DND-41 (cell line): ENCODE measurements at regions not wholly inside any gene's neighbourhood (a gene's known extent, or its start where the extent isn't known, plus 50 kb on each side); places are given as distances from the start of the nearest gene placed in this dataset.

Source experiments
- ATAC-seq: fragments of 200-7000 bp; cut with Tn5 transposase; 3 replicates; pipeline ENCODE4 v1.9.1; 2021; ENCODE audit warnings: low read depth; ENCODE audit not compliant: insufficient read depth
- DNase-seq: peaks from one replicate; pipeline ENCODE4 v3.0.0-alpha.2; 2020
- H2AFZ ChIP-seq: 2 replicates; pipeline ENCODE4 v1.6.0; 2012; ENCODE audit warnings: low read depth, low read length
- H3K27ac ChIP-seq: 2 replicates; pipeline ENCODE4 v1.5.1; 2012; ENCODE audit warnings: low read length, inconsistent platforms
- H3K27me3 ChIP-seq: fragments of 200-600 bp; sonication (generic); 2 replicates; pipeline ENCODE4 v1.6.0; 2012; ENCODE audit warnings: low read length, mild to moderate bottlenecking, inconsistent platforms; ENCODE audit not compliant: insufficient read depth, poor library complexity
- H3K36me3 ChIP-seq: 2 replicates; pipeline ENCODE4 v1.5.1; 2012; ENCODE audit warnings: low read length, inconsistent platforms; ENCODE audit not compliant: insufficient read depth
- H3K4me1 ChIP-seq: 2 replicates; pipeline ENCODE4 v1.5.1; 2012; ENCODE audit warnings: mild to moderate bottlenecking, low read length; ENCODE audit not compliant: insufficient read depth
- H3K4me2 ChIP-seq: 2 replicates; pipeline ENCODE4 v1.6.0; 2012; ENCODE audit warnings: mild to moderate bottlenecking, moderate library complexity, low read length, inconsistent platforms; ENCODE audit not compliant: insufficient read depth
- H3K4me3 ChIP-seq, 2 experiments: fragments of 200-600 bp in 1 of 2; shearing (Covaris generic) in 1 of 2; 2 replicates each; pipeline ENCODE4 v1.5.1; 2012 to 2016; ENCODE audit warnings: inconsistent platforms in 2 of 2, low read length in 2 of 2, mild to moderate bottlenecking in 2 of 2, low read depth in 1 of 2, moderate library complexity in 1 of 2
- H3K79me2 ChIP-seq: 2 replicates; pipeline ENCODE4 v1.6.0; 2012; ENCODE audit warnings: low read length, inconsistent platforms; ENCODE audit not compliant: insufficient read depth
- H3K9ac ChIP-seq: 2 replicates; pipeline ENCODE4 v1.6.0; 2012; ENCODE audit warnings: low read depth, mild to moderate bottlenecking, inconsistent platforms, low read length, moderate library complexity
- H3K9me3 ChIP-seq: 2 replicates; pipeline ENCODE4 v1.5.1; 2012; ENCODE audit warnings: low read length, moderate library complexity, mild to moderate bottlenecking, inconsistent platforms; ENCODE audit not compliant: insufficient read depth, severe bottlenecking
- H4K20me1 ChIP-seq: 2 replicates; pipeline ENCODE4 v1.6.0; 2012; ENCODE audit warnings: low read length; ENCODE audit not compliant: insufficient read depth
- EZH2 ChIP-seq: IDR thresholded peaks from 3 replicates; pipeline ENCODE4 v1.6.1; 2012; ENCODE audit warnings: borderline replicate concordance, low read depth, mild to moderate bottlenecking, moderate library complexity, low read length, inconsistent platforms; ENCODE audit not compliant: severe bottlenecking
- TF ChIP-seq, protein P1 (sequence below): IDR thresholded peaks from 2 replicates; pipeline ENCODE4 v1.5.1; 2012; ENCODE audit warnings: borderline replicate concordance, low read length, moderate library complexity, mild to moderate bottlenecking; ENCODE audit not compliant: poor library complexity, severe bottlenecking; ENCODE audit errors: extremely low read depth

GRCh38 chr16:8476824-8477223 lies 113.5 kb downstream of the TMEM114 start:
- no peaks in the 10 kb centered on the region for H3K9me3 ChIP-seq
- no peak for TF ChIP-seq EZH2
- TF ChIP-seq, protein P1, sequence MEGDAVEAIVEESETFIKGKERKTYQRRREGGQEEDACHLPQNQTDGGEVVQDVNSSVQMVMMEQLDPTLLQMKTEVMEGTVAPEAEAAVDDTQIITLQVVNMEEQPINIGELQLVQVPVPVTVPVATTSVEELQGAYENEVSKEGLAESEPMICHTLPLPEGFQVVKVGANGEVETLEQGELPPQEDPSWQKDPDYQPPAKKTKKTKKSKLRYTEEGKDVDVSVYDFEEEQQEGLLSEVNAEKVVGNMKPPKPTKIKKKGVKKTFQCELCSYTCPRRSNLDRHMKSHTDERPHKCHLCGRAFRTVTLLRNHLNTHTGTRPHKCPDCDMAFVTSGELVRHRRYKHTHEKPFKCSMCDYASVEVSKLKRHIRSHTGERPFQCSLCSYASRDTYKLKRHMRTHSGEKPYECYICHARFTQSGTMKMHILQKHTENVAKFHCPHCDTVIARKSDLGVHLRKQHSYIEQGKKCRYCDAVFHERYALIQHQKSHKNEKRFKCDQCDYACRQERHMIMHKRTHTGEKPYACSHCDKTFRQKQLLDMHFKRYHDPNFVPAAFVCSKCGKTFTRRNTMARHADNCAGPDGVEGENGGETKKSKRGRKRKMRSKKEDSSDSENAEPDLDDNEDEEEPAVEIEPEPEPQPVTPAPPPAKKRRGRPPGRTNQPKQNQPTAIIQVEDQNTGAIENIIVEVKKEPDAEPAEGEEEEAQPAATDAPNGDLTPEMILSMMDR, result no peak
- no peak overlapping the region for H2AFZ ChIP-seq
- H3K4me2 ChIP-seq, result no peak overlapping the region
- no peaks in the 10 kb centered on the region for H3K4me1 ChIP-seq
- no peaks in the 10 kb centered on the region for H4K20me1 ChIP-seq
- H3K79me2 ChIP-seq, result no peaks in the 10 kb centered on the region
- no peak overlapping the region for H3K9ac ChIP-seq
- no peak overlapping the region for H3K4me3 ChIP-seq
- no peak for ATAC-seq
- H3K36me3 ChIP-seq, result no peaks in the 10 kb centered on the region
- H3K27me3 ChIP-seq, result peaks cover 4% of the 10 kb centered on the region
- H3K27ac ChIP-seq, result no peak overlapping the region
- DNase-seq, result no peak

DNA sequence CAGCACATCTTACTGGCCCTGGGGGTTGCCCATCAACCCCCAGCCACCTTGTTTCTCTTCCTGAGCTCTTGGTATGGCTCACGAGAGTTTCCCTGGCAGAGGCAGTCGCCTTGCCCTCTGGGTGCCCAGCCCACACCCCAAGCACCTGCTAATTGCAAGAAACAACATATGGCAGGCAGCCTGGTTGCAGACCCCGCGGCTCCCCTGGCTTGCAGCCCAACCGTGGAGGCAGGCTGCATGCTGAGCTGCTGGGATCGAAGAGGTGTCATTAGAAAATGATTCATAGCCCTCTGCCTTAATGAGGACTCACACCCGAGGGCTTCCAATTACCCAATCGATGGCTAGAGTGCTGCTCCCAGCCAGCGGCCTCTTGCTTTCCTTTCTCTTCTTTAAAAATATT lies 115.7 kb downstream of the TMEM114 start:
- DNase-seq, result no peak
- H3K4me3 ChIP-seq, result no peak overlapping the region
- H3K79me2 ChIP-seq, result no peaks in the 10 kb centered on the region

GRCh38 chr16:8469102-8469778 lies 121.1 kb downstream of the TMEM114 start:
- no peak overlapping the region for H2AFZ ChIP-seq
- peaks cover 6% of the 10 kb centered on the region for H3K27me3 ChIP-seq
- no peaks in the 10 kb centered on the region for H4K20me1 ChIP-seq
- H3K4me1 ChIP-seq, result no peaks in the 10 kb centered on the region
- no peak overlapping the region for H3K9ac ChIP-seq
- ATAC-seq (no peak), DNase-seq (no peak)
- no peak overlapping the region for H3K27ac ChIP-seq
- no peak overlapping the region for H3K4me2 ChIP-seq
- no peaks in the 10 kb centered on the region for H3K79me2 ChIP-seq
- no peaks in the 10 kb centered on the region for H3K9me3 ChIP-seq
- H3K36me3 ChIP-seq, result no peaks in the 10 kb centered on the region
- TF ChIP-seq, protein P1, result no peak
- TF ChIP-seq EZH2, result no peak
- no peak overlapping the region for H3K4me3 ChIP-seq

More for the DNA sequence above, 115.7 kb downstream of the TMEM114 start:
- peaks cover 4% of the 10 kb centered on the region for H3K27me3 ChIP-seq
- no peak overlapping the region for H3K27ac ChIP-seq
- H3K9me3 ChIP-seq, result no peaks in the 10 kb centered on the region
- no peaks in the 10 kb centered on the region for H4K20me1 ChIP-seq
- H3K9ac ChIP-seq, result no peak overlapping the region
- H2AFZ ChIP-seq, result no peak overlapping the region
- H3K4me1 ChIP-seq, result no peaks in the 10 kb centered on the region
- no peak for ATAC-seq
- no peaks in the 10 kb centered on the region for H3K36me3 ChIP-seq
- H3K4me2 ChIP-seq, result no peak overlapping the region
- TF ChIP-seq EZH2, result no peak
- TF ChIP-seq, protein P1, result no peak

- no peaks in the 10 kb centered on the region for H3K79me2 ChIP-seq
- no peak for TF ChIP-seq EZH2
- TF ChIP-seq, protein P1, result no peak
- no peak for ATAC-seq
Measured at GRCh38 chr16:8464979-8465378, 125.3 kb downstream of the TMEM114 start.

More at GRCh38 chr16:8464979-8465378, 125.3 kb downstream of the TMEM114 start:
- no peak for DNase-seq
- Histone ChIP-seq H3K4me2 (no peak overlapping the region), H3K9ac (no peak overlapping the region), H3K9me3 (no peaks in the 10 kb centered on the region), H3K4me1 (no peaks in the 10 kb centered on the region), H3K4me3 (no peak overlapping the region), H2AFZ (no peak overlapping the region), H3K27me3 (peaks cover 4% of the 10 kb centered on the region), H3K27ac (no peak overlapping the region), H4K20me1 (no peaks in the 10 kb centered on the region), H3K36me3 (no peaks in the 10 kb centered on the region)
